ENCODE measurements at regions not wholly inside any gene's neighbourhood (a gene's known extent, or its start where the extent isn't known, plus 50 kb on each side); places are given as distances from the start of the nearest gene placed in this dataset.

DNA sequence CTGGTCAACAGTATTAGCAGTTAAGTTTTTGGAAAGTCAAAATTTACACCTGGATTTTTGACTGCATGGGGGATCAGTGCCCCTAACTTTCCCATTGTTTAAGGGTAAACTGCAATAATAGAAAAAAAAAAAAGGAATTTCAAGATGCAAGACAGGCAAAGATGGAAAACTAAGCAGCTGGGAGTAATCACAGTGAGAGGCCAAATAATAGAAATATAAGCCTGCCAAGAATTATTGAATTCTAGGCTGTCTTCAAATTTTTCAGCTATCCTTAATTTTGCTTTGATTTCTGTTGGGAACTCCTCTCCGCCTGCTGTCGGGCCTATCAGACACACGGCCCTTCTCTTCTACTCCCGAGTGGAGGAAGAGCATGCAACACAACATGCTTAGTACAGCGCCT is 215.5 kb upstream of the LMCD1 start:
- no peaks in the 10 kb centered on the region for H3K36me3 Mint-ChIP-seq
- TF ChIP-seq, protein P1, sequence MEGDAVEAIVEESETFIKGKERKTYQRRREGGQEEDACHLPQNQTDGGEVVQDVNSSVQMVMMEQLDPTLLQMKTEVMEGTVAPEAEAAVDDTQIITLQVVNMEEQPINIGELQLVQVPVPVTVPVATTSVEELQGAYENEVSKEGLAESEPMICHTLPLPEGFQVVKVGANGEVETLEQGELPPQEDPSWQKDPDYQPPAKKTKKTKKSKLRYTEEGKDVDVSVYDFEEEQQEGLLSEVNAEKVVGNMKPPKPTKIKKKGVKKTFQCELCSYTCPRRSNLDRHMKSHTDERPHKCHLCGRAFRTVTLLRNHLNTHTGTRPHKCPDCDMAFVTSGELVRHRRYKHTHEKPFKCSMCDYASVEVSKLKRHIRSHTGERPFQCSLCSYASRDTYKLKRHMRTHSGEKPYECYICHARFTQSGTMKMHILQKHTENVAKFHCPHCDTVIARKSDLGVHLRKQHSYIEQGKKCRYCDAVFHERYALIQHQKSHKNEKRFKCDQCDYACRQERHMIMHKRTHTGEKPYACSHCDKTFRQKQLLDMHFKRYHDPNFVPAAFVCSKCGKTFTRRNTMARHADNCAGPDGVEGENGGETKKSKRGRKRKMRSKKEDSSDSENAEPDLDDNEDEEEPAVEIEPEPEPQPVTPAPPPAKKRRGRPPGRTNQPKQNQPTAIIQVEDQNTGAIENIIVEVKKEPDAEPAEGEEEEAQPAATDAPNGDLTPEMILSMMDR (IDR thresholded peaks at IDR 0.05; ENCODE audit: unreplicated experiment): no peak
- no peak for DNase-seq (ENCODE audit: low spot score in 2 of 2, unreplicated experiment in 2 of 2)
- H3K27ac Mint-ChIP-seq: no peak overlapping the region
- no peak overlapping the region for H3K4me3 Mint-ChIP-seq
- H3K4me1 Mint-ChIP-seq: peaks cover 5% of the 10 kb centered on the region
- H3K9me3 Mint-ChIP-seq: no peaks in the 10 kb centered on the region
- no peaks in the 10 kb centered on the region for H3K27me3 Mint-ChIP-seq (ENCODE audit: low read depth)

DNA sequence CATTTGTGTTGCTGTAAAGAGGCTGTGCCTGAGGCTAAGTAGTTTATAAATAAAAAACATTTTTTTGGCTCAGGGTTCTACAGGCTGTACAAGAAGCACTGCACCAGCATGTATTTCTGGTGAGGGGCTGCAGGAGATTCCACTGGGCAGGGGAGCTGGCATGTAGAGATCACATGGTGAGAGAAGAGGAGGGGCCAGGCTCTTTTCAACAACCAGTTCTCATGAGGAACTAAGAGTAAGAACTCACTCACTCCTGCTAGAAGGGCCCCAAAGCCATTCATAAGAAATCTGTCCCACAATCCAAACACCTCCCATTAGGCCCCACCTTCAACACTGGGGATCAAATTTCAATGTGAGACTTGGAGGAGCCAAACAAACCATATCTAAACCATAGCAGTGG is 214.9 kb upstream of the LMCD1 start:
- no peaks in the 10 kb centered on the region for H3K9me3 Mint-ChIP-seq

DNA sequence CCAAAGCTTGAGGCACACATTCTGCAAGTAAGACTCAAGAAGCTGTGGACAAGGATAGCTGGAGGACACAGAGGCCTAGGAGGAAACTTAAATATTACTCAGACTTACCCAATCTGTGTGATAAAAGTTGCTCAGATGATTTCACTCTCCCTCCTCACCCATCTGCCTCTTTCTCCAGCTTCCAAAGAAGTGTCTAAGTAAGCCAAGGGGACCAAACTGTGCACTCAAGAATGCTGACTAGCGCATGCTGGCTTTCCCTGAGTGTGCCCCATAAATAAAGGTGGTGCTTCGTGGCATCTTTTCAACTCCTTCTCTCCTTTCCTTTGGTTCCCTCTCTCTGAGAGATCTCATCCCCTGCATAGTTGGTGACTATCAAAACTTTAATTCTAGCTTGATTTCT is 211.0 kb upstream of the LMCD1 start:
- DNase-seq (ENCODE audit: low spot score in 2 of 2, unreplicated experiment in 2 of 2): no peak
- TF ChIP-seq, protein P1 (IDR thresholded peaks at IDR 0.05; ENCODE audit: unreplicated experiment): no peak
- no peaks in the 10 kb centered on the region for H3K36me3 Mint-ChIP-seq
- H3K4me1 Mint-ChIP-seq: peaks cover 5% of the 10 kb centered on the region
- H3K27me3 Mint-ChIP-seq (ENCODE audit: low read depth): peaks cover 13% of the 10 kb centered on the region
- no peak overlapping the region for H3K27ac Mint-ChIP-seq
- no peaks in the 10 kb centered on the region for H3K9me3 Mint-ChIP-seq
- H3K4me3 Mint-ChIP-seq: no peak overlapping the region

More for the DNA sequence above, 214.9 kb upstream of the LMCD1 start:
- Mint-ChIP-seq H3K4me3 (no peak overlapping the region), H3K36me3 (no peaks in the 10 kb centered on the region), H3K27ac (no peak overlapping the region), H3K4me1 (peaks cover 5% of the 10 kb centered on the region), H3K27me3 (ENCODE audit: low read depth) (peaks cover 4% of the 10 kb centered on the region)
- TF ChIP-seq, protein P1 (IDR thresholded peaks at IDR 0.05; ENCODE audit: unreplicated experiment): no peak
- no peak for DNase-seq (ENCODE audit: low spot score in 2 of 2, unreplicated experiment in 2 of 2)

DNA sequence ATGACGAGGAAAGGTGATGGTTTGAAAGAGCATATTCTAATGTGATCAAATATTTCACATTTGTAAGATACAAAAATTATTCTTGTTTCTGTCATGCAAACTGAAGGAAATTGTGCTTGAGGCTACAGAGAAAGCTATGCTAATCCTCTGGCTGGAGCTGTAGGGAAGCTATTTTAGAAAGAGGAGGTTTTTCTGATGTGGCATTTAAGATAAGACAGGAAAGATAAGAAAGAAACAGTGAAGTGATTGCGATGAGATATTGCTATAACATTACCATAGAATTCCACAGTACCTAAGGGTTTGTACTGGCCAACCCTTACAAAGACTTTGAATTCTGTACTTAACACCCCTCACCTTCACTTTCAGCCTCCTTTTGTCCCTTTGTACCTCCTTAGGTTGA is 205.2 kb upstream of the LMCD1 start:
- Mint-ChIP-seq H3K4me3 (no peak overlapping the region), H3K9me3 (no peaks in the 10 kb centered on the region), H3K27me3 (ENCODE audit: low read depth) (peaks cover 25% of the 10 kb centered on the region), H3K4me1 (peaks cover 11% of the 10 kb centered on the region), H3K27ac (no peak overlapping the region), H3K36me3 (no peaks in the 10 kb centered on the region)
- no peak for DNase-seq (ENCODE audit: low spot score in 2 of 2, unreplicated experiment in 2 of 2)
- TF ChIP-seq, protein P1 (IDR thresholded peaks at IDR 0.05; ENCODE audit: unreplicated experiment): no peak

DNA sequence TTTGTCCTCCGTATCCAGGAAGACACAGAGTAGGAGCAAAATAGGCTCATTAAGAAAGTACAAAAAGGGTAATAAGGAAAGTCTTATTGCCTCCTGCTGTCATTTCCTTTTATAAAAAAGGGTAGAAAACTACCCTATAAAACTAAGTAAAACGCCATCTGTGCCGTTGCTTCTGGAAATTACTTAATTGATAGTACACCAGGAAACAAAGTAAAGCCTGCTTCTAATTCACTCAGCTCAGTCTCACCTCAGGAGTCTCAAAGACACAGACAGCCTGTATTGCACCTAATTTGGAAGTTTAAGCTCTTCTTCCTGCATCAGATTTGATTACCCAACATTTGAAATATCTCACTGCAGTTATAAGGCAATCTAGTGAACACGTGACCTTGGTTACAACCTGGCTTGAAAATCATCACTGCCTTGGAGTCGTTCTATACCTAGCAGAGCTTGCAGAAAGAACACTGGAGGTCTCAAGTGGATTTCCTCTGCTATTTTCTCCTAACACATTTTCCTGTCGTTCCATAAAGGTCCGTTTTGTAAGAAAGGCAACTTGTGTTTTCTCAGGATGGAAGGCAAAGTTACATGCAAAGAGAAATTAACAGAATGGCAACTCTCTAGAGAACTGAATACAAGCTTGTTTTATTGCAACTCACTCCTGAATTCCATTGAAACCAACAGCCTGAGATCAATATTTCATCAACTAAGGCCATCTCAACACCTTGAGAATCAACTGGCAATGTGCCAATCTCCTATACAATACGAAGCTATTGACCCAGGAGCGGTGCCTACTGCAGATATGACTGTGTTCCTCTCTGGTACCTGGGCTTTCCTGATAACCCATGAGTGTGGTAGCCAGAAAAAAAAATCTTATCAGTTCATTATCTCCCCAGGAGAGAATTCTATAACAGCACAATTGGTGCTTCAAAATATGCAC is 203.3 kb upstream of the LMCD1 start:
- Mint-ChIP-seq H3K4me1 (peaks cover 11% of the 10 kb centered on the region), H3K36me3 (no peaks in the 10 kb centered on the region), H3K9me3 (no peaks in the 10 kb centered on the region), H3K27me3 (ENCODE audit: low read depth) (peaks cover 19% of the 10 kb centered on the region), H3K27ac (no peak overlapping the region), H3K4me3 (no peak overlapping the region)
- no peak for DNase-seq (ENCODE audit: low spot score in 2 of 2, unreplicated experiment in 2 of 2)
- TF ChIP-seq, protein P1 (IDR thresholded peaks at IDR 0.05; ENCODE audit: unreplicated experiment): no peak

Measured in mesothelial cell of epicardium (in vitro differentiated cells).